Gastrocnemius medialis (tissue), 4 donors: ENCODE measurements at regions not wholly inside any gene's neighbourhood (a gene's known extent, or its start where the extent isn't known, plus 50 kb on each side); places are given as distances from the start of the nearest gene placed in this dataset.

ENCODE experiments used
- CTCF ChIP-seq, 5 experiments: fragments of 450-650 bp in 3 of 5; fragments of 200-600 bp in 2 of 5; sonication (generic) in 2 of 5; IDR thresholded peaks in 4 of 5; conservative IDR thresholded peaks in 1 of 5; 1 replicate in 4 of 5; 2 replicates in 1 of 5; pipeline ENCODE4 v1.5.1; 2016 to 2019; ENCODE audit warnings: antibody characterized with exemption in 5 of 5, mild to moderate bottlenecking in 3 of 5, moderate library complexity in 3 of 5
- POLR2A ChIP-seq, 2 donors: fragments of 450-650 bp; IDR thresholded peaks; one replicate each; pipeline ENCODE4 v1.6.1; 2017; ENCODE audit warnings: antibody characterized with exemption in 2 of 2, mild to moderate bottlenecking in 2 of 2, moderate library complexity in 2 of 2

- no peak for TF ChIP-seq CTCF (IDR thresholded peaks at IDR 0.05 in 4 of 5, conservative IDR thresholded peaks at IDR 0.05 in 1 of 5)
- no peak for TF ChIP-seq POLR2A (IDR thresholded peaks at IDR 0.05)
Observed at GRCh38 chr4:99723612-99724011, 66.0 kb upstream of the C4orf54 start.
